ENCODE measurements at regions not wholly inside any gene's neighbourhood (a gene's known extent, or its start where the extent isn't known, plus 50 kb on each side); places are given as distances from the start of the nearest gene placed in this dataset.

- Histone ChIP-seq H2AFZ (ENCODE audit: low read length) (no peak overlapping the region), H3K4me3 (ENCODE audit: low read length) (no peak overlapping the region), H3K9ac (ENCODE audit: low read length) (no peak overlapping the region), H4K20me1 (ENCODE audit: insufficient read depth, low read depth, low read length) (no peaks in the 10 kb centered on the region), H3K4me2 (ENCODE audit: low read depth, low read length, poor library complexity, severe bottlenecking) (no peak overlapping the region), H3K9me3 (ENCODE audit: low read length) (no peaks in the 10 kb centered on the region), H3K36me3 (ENCODE audit: insufficient read depth, low read length) (no peaks in the 10 kb centered on the region), H3K27ac (ENCODE audit: low read length) (no peak overlapping the region), H3K79me2 (ENCODE audit: low read length) (no peaks in the 10 kb centered on the region), H3K27me3 (ENCODE audit: low read length) (no peaks in the 10 kb centered on the region), H3K9me2 (replicated peaks; ENCODE audit: insufficient read depth, low read length) (no peaks in the 10 kb centered on the region), H3K4me1 (ENCODE audit: low read length) (no peaks in the 10 kb centered on the region)
- DNase-seq = no peak
Measured at GRCh38 chr1:5798151-5798730, 194.0 kb downstream of the NPHP4 start.

- H3K9ac ChIP-seq (ENCODE audit: low read length) = no peak overlapping the region
- H4K20me1 ChIP-seq (ENCODE audit: insufficient read depth, low read depth, low read length) = no peaks in the 10 kb centered on the region
- no peaks in the 10 kb centered on the region for H3K9me2 ChIP-seq (replicated peaks; ENCODE audit: insufficient read depth, low read length)
- H3K36me3 ChIP-seq (ENCODE audit: insufficient read depth, low read length) = no peaks in the 10 kb centered on the region
- no peaks in the 10 kb centered on the region for H3K79me2 ChIP-seq (ENCODE audit: low read length)
- no peak overlapping the region for H3K4me3 ChIP-seq (ENCODE audit: low read length)
- H3K27me3 ChIP-seq (ENCODE audit: low read length) = no peaks in the 10 kb centered on the region
- DNase-seq = no peak
- no peak overlapping the region for H3K4me2 ChIP-seq (ENCODE audit: low read depth, low read length, poor library complexity, severe bottlenecking)
- H3K9me3 ChIP-seq (ENCODE audit: low read length) = no peaks in the 10 kb centered on the region
- no peaks in the 10 kb centered on the region for H3K4me1 ChIP-seq (ENCODE audit: low read length)
- no peak overlapping the region for H3K27ac ChIP-seq (ENCODE audit: low read length)
- H2AFZ ChIP-seq (ENCODE audit: low read length) = no peak overlapping the region
Measured at GRCh38 chr1:5796028-5796427, 196.2 kb downstream of the NPHP4 start.

GRCh38 chr1:5794279-5794678 is 197.9 kb downstream of the NPHP4 start:
- Histone ChIP-seq H2AFZ (ENCODE audit: low read length) (no peak overlapping the region), H3K4me2 (ENCODE audit: low read depth, low read length, poor library complexity, severe bottlenecking) (no peak overlapping the region), H3K9ac (ENCODE audit: low read length) (no peak overlapping the region), H3K79me2 (ENCODE audit: low read length) (no peaks in the 10 kb centered on the region), H3K36me3 (ENCODE audit: insufficient read depth, low read length) (no peaks in the 10 kb centered on the region), H4K20me1 (ENCODE audit: insufficient read depth, low read depth, low read length) (no peaks in the 10 kb centered on the region), H3K27ac (ENCODE audit: low read length) (no peak overlapping the region), H3K27me3 (ENCODE audit: low read length) (no peaks in the 10 kb centered on the region), H3K9me3 (ENCODE audit: low read length) (no peaks in the 10 kb centered on the region), H3K4me1 (ENCODE audit: low read length) (no peaks in the 10 kb centered on the region), H3K4me3 (ENCODE audit: low read length) (no peak overlapping the region), H3K9me2 (replicated peaks; ENCODE audit: insufficient read depth, low read length) (no peaks in the 10 kb centered on the region)
- DNase-seq = no peak

GRCh38 chr1:5793516-5793915 is 198.7 kb downstream of the NPHP4 start:
- Histone ChIP-seq H3K27ac (ENCODE audit: low read length) (no peak overlapping the region), H3K9me3 (ENCODE audit: low read length) (no peaks in the 10 kb centered on the region), H3K79me2 (ENCODE audit: low read length) (no peaks in the 10 kb centered on the region), H3K4me3 (ENCODE audit: low read length) (no peak overlapping the region), H3K4me2 (ENCODE audit: low read depth, low read length, poor library complexity, severe bottlenecking) (no peak overlapping the region), H2AFZ (ENCODE audit: low read length) (no peak overlapping the region), H3K27me3 (ENCODE audit: low read length) (no peaks in the 10 kb centered on the region), H3K4me1 (ENCODE audit: low read length) (no peaks in the 10 kb centered on the region), H4K20me1 (ENCODE audit: insufficient read depth, low read depth, low read length) (no peaks in the 10 kb centered on the region), H3K9me2 (replicated peaks; ENCODE audit: insufficient read depth, low read length) (no peaks in the 10 kb centered on the region), H3K36me3 (ENCODE audit: insufficient read depth, low read length) (no peaks in the 10 kb centered on the region), H3K9ac (ENCODE audit: low read length) (no peak overlapping the region)
- no peak for DNase-seq

- no peaks in the 10 kb centered on the region for H4K20me1 ChIP-seq (ENCODE audit: insufficient read depth, low read depth, low read length)
- H3K4me3 ChIP-seq (ENCODE audit: low read length) = no peak overlapping the region
- H3K27me3 ChIP-seq (ENCODE audit: low read length) = no peaks in the 10 kb centered on the region
- no peak overlapping the region for H3K27ac ChIP-seq (ENCODE audit: low read length)
- no peak overlapping the region for H3K4me2 ChIP-seq (ENCODE audit: low read depth, low read length, poor library complexity, severe bottlenecking)
- H3K9me2 ChIP-seq (replicated peaks; ENCODE audit: insufficient read depth, low read length) = no peaks in the 10 kb centered on the region
- H3K36me3 ChIP-seq (ENCODE audit: insufficient read depth, low read length) = no peaks in the 10 kb centered on the region
- no peaks in the 10 kb centered on the region for H3K9me3 ChIP-seq (ENCODE audit: low read length)
- DNase-seq = no peak
- no peak overlapping the region for H3K9ac ChIP-seq (ENCODE audit: low read length)
- no peak overlapping the region for H2AFZ ChIP-seq (ENCODE audit: low read length)
- H3K79me2 ChIP-seq (ENCODE audit: low read length) = no peaks in the 10 kb centered on the region
- H3K4me1 ChIP-seq (ENCODE audit: low read length) = no peaks in the 10 kb centered on the region
Measured at GRCh38 chr1:5781079-5781478, 211.1 kb downstream of the NPHP4 start.

GRCh38 chr1:5780324-5780716 is 211.9 kb downstream of the NPHP4 start:
- no peaks in the 10 kb centered on the region for H3K9me3 ChIP-seq (ENCODE audit: low read length)
- no peaks in the 10 kb centered on the region for H3K79me2 ChIP-seq (ENCODE audit: low read length)
- no peaks in the 10 kb centered on the region for H3K4me1 ChIP-seq (ENCODE audit: low read length)
- no peak overlapping the region for H3K9ac ChIP-seq (ENCODE audit: low read length)
- H3K4me2 ChIP-seq (ENCODE audit: low read depth, low read length, poor library complexity, severe bottlenecking) = no peak overlapping the region
- H3K27me3 ChIP-seq (ENCODE audit: low read length) = no peaks in the 10 kb centered on the region
- no peak for DNase-seq
- H2AFZ ChIP-seq (ENCODE audit: low read length) = no peak overlapping the region
- no peaks in the 10 kb centered on the region for H3K36me3 ChIP-seq (ENCODE audit: insufficient read depth, low read length)
- no peak overlapping the region for H3K4me3 ChIP-seq (ENCODE audit: low read length)
- no peak overlapping the region for H3K27ac ChIP-seq (ENCODE audit: low read length)
- no peaks in the 10 kb centered on the region for H3K9me2 ChIP-seq (replicated peaks; ENCODE audit: insufficient read depth, low read length)
- H4K20me1 ChIP-seq (ENCODE audit: insufficient read depth, low read depth, low read length) = no peaks in the 10 kb centered on the region

- H3K9me3 ChIP-seq (ENCODE audit: low read length) = no peaks in the 10 kb centered on the region
- H3K4me2 ChIP-seq (ENCODE audit: low read depth, low read length, poor library complexity, severe bottlenecking) = no peak overlapping the region
- DNase-seq = no peak
- no peaks in the 10 kb centered on the region for H3K27me3 ChIP-seq (ENCODE audit: low read length)
- H3K9me2 ChIP-seq (replicated peaks; ENCODE audit: insufficient read depth, low read length) = no peaks in the 10 kb centered on the region
- no peak overlapping the region for H3K27ac ChIP-seq (ENCODE audit: low read length)
- H3K4me1 ChIP-seq (ENCODE audit: low read length) = no peaks in the 10 kb centered on the region
- no peaks in the 10 kb centered on the region for H3K36me3 ChIP-seq (ENCODE audit: insufficient read depth, low read length)
- no peak overlapping the region for H3K9ac ChIP-seq (ENCODE audit: low read length)
- no peaks in the 10 kb centered on the region for H3K79me2 ChIP-seq (ENCODE audit: low read length)
- H4K20me1 ChIP-seq (ENCODE audit: insufficient read depth, low read depth, low read length) = no peaks in the 10 kb centered on the region
- H3K4me3 ChIP-seq (ENCODE audit: low read length) = no peak overlapping the region
- no peak overlapping the region for H2AFZ ChIP-seq (ENCODE audit: low read length)
Measured at GRCh38 chr1:5779608-5780323, 212.5 kb downstream of the NPHP4 start.

GRCh38 chr1:5776035-5776550 is 216.1 kb downstream of the NPHP4 start:
- no peaks in the 10 kb centered on the region for H3K9me2 ChIP-seq (replicated peaks; ENCODE audit: insufficient read depth, low read length)
- no peak overlapping the region for H3K4me2 ChIP-seq (ENCODE audit: low read depth, low read length, poor library complexity, severe bottlenecking)
- H3K4me1 ChIP-seq (ENCODE audit: low read length) = no peaks in the 10 kb centered on the region
- H3K79me2 ChIP-seq (ENCODE audit: low read length) = no peaks in the 10 kb centered on the region
- no peaks in the 10 kb centered on the region for H4K20me1 ChIP-seq (ENCODE audit: insufficient read depth, low read depth, low read length)
- H3K27ac ChIP-seq (ENCODE audit: low read length) = no peak overlapping the region
- H2AFZ ChIP-seq (ENCODE audit: low read length) = no peak overlapping the region
- H3K4me3 ChIP-seq (ENCODE audit: low read length) = no peak overlapping the region
- no peak overlapping the region for H3K9ac ChIP-seq (ENCODE audit: low read length)
- no peaks in the 10 kb centered on the region for H3K36me3 ChIP-seq (ENCODE audit: insufficient read depth, low read length)
- H3K27me3 ChIP-seq (ENCODE audit: low read length) = no peaks in the 10 kb centered on the region
- no peak for DNase-seq
- H3K9me3 ChIP-seq (ENCODE audit: low read length) = no peaks in the 10 kb centered on the region

Measured in Karpas-422 (cell line).